ENCODE measurements at regions not wholly inside any gene's neighbourhood (a gene's known extent, or its start where the extent isn't known, plus 50 kb on each side); places are given as distances from the start of the nearest gene placed in this dataset.

- in situ Hi-C loops (cut with MboI; ENCODE audit: low sequenced_read_pairs): no loop called here
- H3K4me1 ChIP-seq: no peaks in the 10 kb centered on the region
- H3K9me3 ChIP-seq: no peaks in the 10 kb centered on the region
Observed at GRCh38 chr10:35906155-35906554, 264.1 kb upstream of the FZD8 start.

GRCh38 chr10:35903021-35903420 is 260.9 kb upstream of the FZD8 start:
- Histone ChIP-seq H3K36me3 (replicated peaks) (no peaks in the 10 kb centered on the region), H3K27me3 (ENCODE audit: low read depth) (no peaks in the 10 kb centered on the region), H3K4me1 (no peaks in the 10 kb centered on the region), H3K4me3 (no peak overlapping the region), H3K9me3 (no peaks in the 10 kb centered on the region)
- in situ Hi-C loops (cut with MboI; ENCODE audit: low sequenced_read_pairs): no loop called here
- no peak for DNase-seq (ENCODE audit: low spot score in 2 of 2)

More at GRCh38 chr10:35906155-35906554, 264.1 kb upstream of the FZD8 start:
- Histone ChIP-seq H3K4me3 (no peak overlapping the region), H3K36me3 (replicated peaks) (no peaks in the 10 kb centered on the region), H3K27me3 (ENCODE audit: low read depth) (no peaks in the 10 kb centered on the region)
- no peak for DNase-seq (ENCODE audit: low spot score in 2 of 2)

GRCh38 chr10:35898716-35899440 is 256.8 kb upstream of the FZD8 start:
- Histone ChIP-seq H3K27me3 (ENCODE audit: low read depth) (no peaks in the 10 kb centered on the region), H3K4me1 (no peaks in the 10 kb centered on the region), H3K36me3 (replicated peaks) (no peaks in the 10 kb centered on the region), H3K4me3 (no peak overlapping the region), H3K9me3 (no peaks in the 10 kb centered on the region)
- in situ Hi-C loops (cut with MboI; ENCODE audit: low sequenced_read_pairs): no loop called here
- no peak for DNase-seq (ENCODE audit: low spot score in 2 of 2)

- no peaks in the 10 kb centered on the region for H3K36me3 ChIP-seq (replicated peaks)
- no peaks in the 10 kb centered on the region for H3K4me1 ChIP-seq
- H3K27me3 ChIP-seq (ENCODE audit: low read depth): no peaks in the 10 kb centered on the region
- no peak overlapping the region for H3K4me3 ChIP-seq
- no peaks in the 10 kb centered on the region for H3K9me3 ChIP-seq
- DNase-seq (ENCODE audit: low spot score in 2 of 2): no peak
- in situ Hi-C loops (cut with MboI; ENCODE audit: low sequenced_read_pairs): no loop called here
Observed at GRCh38 chr10:35896001-35896400, 253.9 kb upstream of the FZD8 start.

DNA sequence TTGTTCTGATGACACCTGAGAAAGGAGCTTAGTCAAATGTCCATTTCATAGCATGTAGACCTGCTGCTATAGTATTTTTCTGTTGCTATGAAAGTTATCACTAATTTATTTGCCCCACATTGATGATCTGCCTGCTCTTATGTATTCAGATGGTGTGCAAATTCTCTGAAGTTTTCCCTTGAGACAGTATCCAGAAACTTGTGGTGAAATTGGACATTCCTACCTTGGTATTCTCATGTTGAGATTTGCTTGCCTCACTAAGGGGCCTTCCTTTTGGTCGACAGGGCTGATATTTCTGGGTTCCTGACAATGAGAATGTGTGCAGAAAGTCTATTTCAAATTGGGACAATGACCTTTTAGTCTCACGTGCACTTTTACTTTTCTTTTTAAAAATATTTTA is 253.2 kb upstream of the FZD8 start:
- in situ Hi-C loops (cut with MboI; ENCODE audit: low sequenced_read_pairs): no loop called here
- no peak overlapping the region for H3K4me3 ChIP-seq
- H3K36me3 ChIP-seq (replicated peaks): no peaks in the 10 kb centered on the region
- no peaks in the 10 kb centered on the region for H3K27me3 ChIP-seq (ENCODE audit: low read depth)
- no peak for DNase-seq (ENCODE audit: low spot score in 2 of 2)
- H3K4me1 ChIP-seq: no peaks in the 10 kb centered on the region
- no peaks in the 10 kb centered on the region for H3K9me3 ChIP-seq

DNA sequence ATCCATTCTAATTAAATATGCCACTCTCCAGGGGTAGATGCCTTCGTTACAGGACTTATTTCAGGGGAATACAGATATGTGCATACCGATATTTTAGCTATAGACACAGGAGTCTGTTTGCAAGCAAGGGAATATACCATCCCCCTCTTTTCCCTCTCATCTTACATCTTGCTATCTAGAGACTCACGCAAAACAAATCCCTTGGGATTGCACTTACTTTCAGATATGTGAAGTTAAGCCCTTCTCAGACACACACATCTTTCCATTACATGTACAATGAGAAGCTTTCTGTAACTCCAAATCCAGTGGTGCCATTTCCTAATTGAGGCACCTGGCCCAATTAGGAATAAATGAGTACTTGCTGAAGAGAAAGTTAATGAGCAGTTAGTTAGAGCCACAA is 250.4 kb upstream of the FZD8 start:
- Histone ChIP-seq H3K4me3 (no peak overlapping the region), H3K4me1 (no peaks in the 10 kb centered on the region), H3K9me3 (no peaks in the 10 kb centered on the region), H3K36me3 (replicated peaks) (no peaks in the 10 kb centered on the region), H3K27me3 (ENCODE audit: low read depth) (no peaks in the 10 kb centered on the region)
- DNase-seq (ENCODE audit: low spot score in 2 of 2): no peak
- in situ Hi-C loops (cut with MboI; ENCODE audit: low sequenced_read_pairs): no loop called here

DNA sequence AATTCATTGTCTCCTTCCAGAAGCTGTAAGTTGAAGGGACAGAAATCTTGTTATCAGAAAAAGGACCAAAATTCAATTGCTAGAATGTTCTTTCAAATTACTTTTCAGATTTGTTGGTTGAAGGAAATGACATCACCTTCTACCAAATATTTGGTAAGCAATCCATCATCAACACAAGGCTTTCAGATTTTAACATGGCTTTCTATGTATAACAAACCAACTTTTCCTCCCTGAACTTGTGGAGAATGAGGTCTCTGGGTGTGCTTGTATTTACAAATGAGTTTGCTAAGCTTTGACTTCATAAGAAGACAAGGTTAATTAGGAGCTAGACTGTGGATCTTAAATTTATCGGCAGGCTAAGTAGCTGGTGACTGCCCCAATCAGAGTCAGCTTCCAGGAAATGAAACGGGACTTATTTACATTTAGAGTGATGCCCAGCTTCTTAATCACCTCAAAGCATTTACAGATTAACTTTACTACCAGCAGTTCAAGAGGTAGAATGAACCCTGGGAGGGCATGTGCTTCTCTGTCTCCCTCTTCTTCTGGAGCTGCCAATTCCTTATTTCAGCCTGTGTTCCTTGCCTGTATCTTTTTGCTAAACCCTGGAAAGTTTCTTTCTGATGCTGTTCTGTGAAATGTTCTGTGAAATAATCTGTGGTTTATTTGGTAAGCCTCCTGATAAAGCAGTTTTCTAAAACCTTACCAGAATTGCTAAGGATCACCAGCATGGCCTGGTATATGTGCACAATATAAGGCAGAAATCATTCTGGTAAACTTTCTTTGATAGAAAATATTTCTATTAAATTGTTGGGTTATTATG is 248.8 kb upstream of the FZD8 start:
- DNase-seq (ENCODE audit: low spot score in 2 of 2): no peak
- Histone ChIP-seq H3K36me3 (replicated peaks) (no peaks in the 10 kb centered on the region), H3K9me3 (no peaks in the 10 kb centered on the region), H3K27me3 (ENCODE audit: low read depth) (no peaks in the 10 kb centered on the region), H3K4me3 (no peak overlapping the region), H3K4me1 (no peaks in the 10 kb centered on the region)
- in situ Hi-C loops (cut with MboI; ENCODE audit: low sequenced_read_pairs): no loop called here

- no peak for DNase-seq (ENCODE audit: low spot score in 2 of 2)
- Histone ChIP-seq H3K4me3 (no peak overlapping the region), H3K36me3 (replicated peaks) (no peaks in the 10 kb centered on the region), H3K4me1 (no peaks in the 10 kb centered on the region), H3K9me3 (no peaks in the 10 kb centered on the region), H3K27me3 (ENCODE audit: low read depth) (no peaks in the 10 kb centered on the region)
- in situ Hi-C loops (cut with MboI; ENCODE audit: low sequenced_read_pairs): no loop called here
Observed at GRCh38 chr10:35889971-35890675, 248.0 kb upstream of the FZD8 start.

GRCh38 chr10:35889226-35889625 is 247.1 kb upstream of the FZD8 start:
- no peak for DNase-seq (ENCODE audit: low spot score in 2 of 2)
- in situ Hi-C loops (cut with MboI; ENCODE audit: low sequenced_read_pairs): no loop called here
- Histone ChIP-seq H3K36me3 (replicated peaks) (no peaks in the 10 kb centered on the region), H3K4me1 (no peaks in the 10 kb centered on the region), H3K4me3 (no peak overlapping the region), H3K27me3 (ENCODE audit: low read depth) (no peaks in the 10 kb centered on the region), H3K9me3 (no peaks in the 10 kb centered on the region)

DNA sequence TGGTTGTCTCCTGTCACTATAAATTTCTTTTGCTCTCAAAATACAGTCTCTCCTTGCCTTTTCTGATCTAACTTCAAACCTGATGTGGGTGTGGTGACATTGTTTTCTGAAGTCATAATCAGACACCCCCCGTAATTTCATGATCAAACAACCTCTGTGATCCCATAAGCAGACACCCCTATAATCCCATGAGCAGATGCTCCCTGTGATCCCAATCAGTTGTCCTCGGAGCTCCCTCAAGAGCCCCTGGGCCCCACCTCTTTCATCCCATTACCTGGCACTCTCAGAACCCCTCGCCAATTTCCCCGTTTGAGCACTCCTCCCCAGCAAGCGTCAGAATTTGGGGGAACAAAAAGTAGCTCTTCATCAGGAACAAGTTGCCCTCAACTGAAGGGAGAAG is 246.3 kb upstream of the FZD8 start:
- Histone ChIP-seq H3K9me3 (no peaks in the 10 kb centered on the region), H3K4me3 (no peak overlapping the region), H3K36me3 (replicated peaks) (no peaks in the 10 kb centered on the region), H3K4me1 (no peaks in the 10 kb centered on the region), H3K27me3 (ENCODE audit: low read depth) (no peaks in the 10 kb centered on the region)
- DNase-seq (ENCODE audit: low spot score in 2 of 2): no peak
- in situ Hi-C loops (cut with MboI; ENCODE audit: low sequenced_read_pairs): no loop called here

DNA sequence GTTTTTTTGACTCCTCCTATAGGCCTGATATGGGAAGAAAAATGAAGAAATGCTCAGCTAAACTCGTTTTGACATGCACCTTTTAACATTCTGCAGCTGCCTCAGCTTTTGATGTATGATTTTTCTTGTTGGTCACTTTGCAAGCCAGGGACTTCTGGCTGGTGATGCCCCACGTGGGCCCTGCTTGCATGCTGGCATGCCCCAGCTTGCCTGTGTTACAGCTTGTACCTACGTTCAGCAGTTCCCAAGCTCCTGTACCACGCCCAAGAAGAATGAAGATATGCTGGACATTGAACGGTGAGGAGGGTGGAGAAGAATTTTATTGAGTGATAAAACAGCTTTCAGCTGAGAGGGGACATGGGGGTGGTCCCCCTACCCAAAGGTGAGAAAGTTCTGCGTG is 245.6 kb upstream of the FZD8 start:
- in situ Hi-C loops (cut with MboI; ENCODE audit: low sequenced_read_pairs): no loop called here
- DNase-seq (ENCODE audit: low spot score in 2 of 2): no peak
- no peak overlapping the region for H3K4me3 ChIP-seq
- H3K9me3 ChIP-seq: no peaks in the 10 kb centered on the region
- H3K4me1 ChIP-seq: no peaks in the 10 kb centered on the region
- H3K36me3 ChIP-seq (replicated peaks): no peaks in the 10 kb centered on the region
- H3K27me3 ChIP-seq (ENCODE audit: low read depth): no peaks in the 10 kb centered on the region

- in situ Hi-C loops (cut with MboI; ENCODE audit: low sequenced_read_pairs): no loop called here
- DNase-seq (ENCODE audit: low spot score in 2 of 2): no peak
- no peaks in the 10 kb centered on the region for H3K36me3 ChIP-seq (replicated peaks)
- H3K27me3 ChIP-seq (ENCODE audit: low read depth): no peaks in the 10 kb centered on the region
- no peak overlapping the region for H3K4me3 ChIP-seq
- no peaks in the 10 kb centered on the region for H3K9me3 ChIP-seq
- no peaks in the 10 kb centered on the region for H3K4me1 ChIP-seq
Observed at GRCh38 chr10:35885076-35885475, 243.0 kb upstream of the FZD8 start.

DNA sequence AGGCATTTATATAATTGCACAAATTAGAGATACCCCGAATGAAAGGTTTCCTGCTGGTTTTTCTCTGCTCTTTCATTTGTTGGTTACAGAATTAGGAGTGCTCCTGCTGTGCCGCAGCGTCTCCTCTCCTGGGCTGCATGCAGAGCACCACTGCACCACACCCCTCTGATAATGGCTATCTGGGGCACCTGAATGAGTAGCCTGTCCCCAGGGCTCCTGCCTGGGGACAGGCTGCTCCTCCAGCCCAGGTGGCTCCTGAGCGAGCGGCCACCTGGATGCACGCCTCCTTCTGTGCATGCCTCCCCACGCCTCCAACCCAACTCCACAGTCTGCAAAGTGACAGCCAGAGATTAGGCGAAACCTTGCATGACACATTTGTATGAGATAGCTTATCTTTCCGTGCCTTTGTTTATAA is 242.6 kb upstream of the FZD8 start:
- no peaks in the 10 kb centered on the region for H3K4me1 ChIP-seq
- no peak overlapping the region for H3K4me3 ChIP-seq
- in situ Hi-C loops (cut with MboI; ENCODE audit: low sequenced_read_pairs): no loop called here
- DNase-seq (ENCODE audit: low spot score in 2 of 2): no peak
- H3K27me3 ChIP-seq (ENCODE audit: low read depth): no peaks in the 10 kb centered on the region
- H3K36me3 ChIP-seq (replicated peaks): no peaks in the 10 kb centered on the region
- no peaks in the 10 kb centered on the region for H3K9me3 ChIP-seq

Data from HAP-1 (cell line).